ENCODE measurements at regions not wholly inside any gene's neighbourhood (a gene's known extent, or its start where the extent isn't known, plus 50 kb on each side); places are given as distances from the start of the nearest gene placed in this dataset.
"Not testable (repeated sequence)": the region's sequence is repeated elsewhere in the genome, so short reads cannot be mapped to it uniquely, and the experiment has no call there.

DNA sequence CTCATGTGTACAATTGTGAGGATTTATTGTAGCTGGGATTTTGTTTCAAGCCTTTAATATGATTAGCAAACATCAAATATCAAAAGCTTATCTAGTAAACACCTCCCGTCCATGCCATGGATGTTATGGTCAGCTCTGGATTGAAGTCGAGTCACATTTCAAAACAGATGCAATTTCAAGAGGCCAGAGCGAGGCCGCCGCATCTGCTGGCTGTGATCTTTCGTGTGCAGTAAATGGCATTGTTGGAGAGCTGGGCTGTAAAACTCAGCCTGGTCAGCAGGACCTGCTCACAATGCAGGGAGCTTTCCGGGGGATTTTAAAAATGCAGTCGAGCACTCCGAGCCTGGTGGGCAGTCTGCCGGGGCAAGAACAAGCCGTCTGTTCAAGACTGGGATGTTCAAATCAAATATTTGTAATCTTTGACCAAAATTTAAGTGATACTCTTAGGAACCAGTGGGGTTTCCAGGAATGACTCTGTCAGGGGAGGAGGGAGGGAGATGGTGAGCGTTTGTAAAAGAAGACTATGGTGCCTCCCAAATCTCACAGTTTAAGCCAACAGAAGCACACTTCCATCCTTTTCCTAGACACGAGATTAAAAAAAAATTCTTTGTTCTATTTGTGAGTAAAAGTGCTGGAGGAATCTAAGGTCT lies 97.6 kb downstream of the MYCN start:
- DNase-seq (ENCODE audit: low read depth, low spot score), result no peak

DNA sequence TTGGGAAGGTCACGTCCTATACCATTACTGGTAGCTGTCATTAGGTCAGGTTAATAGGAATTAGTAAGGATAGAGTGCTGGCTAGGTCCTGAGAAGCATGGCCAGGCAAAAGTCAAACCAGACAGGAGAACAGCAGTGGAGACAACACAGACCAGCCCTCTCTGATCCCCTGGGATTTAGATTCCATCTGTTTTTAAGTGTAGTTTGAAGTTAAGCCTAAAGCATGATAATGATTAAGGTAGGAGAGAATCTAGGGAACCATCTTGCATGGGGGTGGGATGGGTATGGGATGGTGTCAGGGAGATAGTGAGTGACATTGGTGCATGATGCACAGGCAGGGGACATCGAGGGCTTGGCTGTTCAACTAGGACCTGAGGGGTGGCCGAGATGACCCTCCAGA lies 96.6 kb downstream of the MYCN start:
- DNase-seq (ENCODE audit: low read depth, low spot score), result no peak

DNA sequence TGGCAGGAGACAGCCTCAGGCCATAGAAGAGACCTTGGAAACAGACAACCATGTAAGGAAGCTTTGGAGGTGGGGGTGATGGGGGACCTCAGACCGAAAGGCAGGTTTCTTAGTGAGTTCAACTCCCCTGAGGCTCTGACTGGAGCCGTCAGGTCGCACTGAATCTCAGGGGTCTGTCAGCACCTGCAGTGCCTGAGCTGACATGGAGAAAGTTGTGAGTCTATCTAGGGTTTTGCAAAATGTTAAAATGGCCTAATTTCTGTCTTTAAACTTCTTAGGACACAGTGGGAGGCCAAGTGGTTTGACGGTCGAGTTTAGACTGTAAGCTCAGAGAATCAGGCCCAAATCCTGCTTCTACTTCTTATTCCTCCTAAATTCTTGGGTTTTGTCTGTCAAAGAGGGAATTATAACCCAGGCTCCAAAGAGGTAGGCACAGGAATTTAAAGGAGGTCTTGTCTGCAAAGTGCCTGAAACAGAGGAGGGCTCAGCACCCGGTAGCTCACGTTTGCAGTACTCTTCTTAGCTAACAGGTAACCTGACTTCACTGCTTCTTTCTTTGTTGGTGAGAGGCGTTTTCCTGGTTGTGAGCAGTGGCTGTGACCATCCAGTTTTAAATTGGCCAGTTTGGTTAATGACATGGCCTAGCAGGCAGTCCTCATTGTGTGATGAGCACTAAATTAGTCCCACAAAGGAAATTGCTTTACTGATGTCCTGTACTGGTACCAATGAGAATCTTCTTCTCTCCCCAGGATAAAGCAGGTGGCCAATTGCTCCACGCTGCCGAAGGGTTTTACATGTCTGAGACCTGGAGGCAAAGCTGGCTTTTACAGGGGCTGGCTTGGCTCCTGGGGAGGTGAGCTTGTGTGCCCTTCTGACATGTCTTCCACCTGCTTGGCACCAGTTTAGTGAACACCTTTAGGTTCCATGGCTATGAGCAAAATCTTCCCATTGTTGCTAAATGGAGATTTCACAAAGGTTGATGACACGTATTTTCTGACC lies 95.7 kb downstream of the MYCN start:
- no peak for DNase-seq (ENCODE audit: low read depth, low spot score)

DNA sequence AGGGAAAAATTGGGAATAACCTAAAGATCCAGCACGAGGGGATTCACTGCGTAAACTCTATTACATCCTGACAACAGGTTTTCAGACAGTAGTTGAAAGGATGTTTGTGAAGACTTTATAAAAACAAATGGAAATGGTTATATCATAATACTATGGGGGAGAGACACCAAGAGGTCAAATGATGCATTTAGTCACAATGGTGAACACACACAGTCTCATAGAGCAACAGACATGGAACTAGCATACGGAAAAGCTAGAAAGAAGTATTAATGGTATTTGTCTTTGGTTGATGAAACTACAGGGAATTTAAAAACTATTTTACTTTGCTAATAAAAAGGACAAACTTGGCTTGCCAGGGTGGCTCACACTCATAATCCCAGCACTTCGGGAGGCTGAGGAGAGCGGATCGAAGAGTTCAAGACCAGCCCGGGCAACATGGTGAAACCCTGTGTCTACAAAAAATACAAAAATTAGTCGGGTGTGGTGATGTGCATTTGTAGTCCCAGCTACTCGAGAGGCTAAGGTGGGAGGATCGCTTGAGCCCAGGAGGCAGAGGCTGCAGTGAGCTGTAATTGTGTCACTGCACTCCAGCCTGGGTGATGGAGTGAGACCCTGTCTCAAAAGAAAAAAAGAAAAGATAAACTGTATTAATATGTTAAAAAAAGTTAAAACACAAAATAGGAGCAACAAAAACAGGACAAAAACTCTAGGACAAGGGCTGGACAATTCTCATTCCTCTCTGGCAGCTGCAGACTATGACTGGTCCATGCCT lies 94.8 kb downstream of the MYCN start:
- no peak for DNase-seq (ENCODE audit: low read depth, low spot score)

DNA sequence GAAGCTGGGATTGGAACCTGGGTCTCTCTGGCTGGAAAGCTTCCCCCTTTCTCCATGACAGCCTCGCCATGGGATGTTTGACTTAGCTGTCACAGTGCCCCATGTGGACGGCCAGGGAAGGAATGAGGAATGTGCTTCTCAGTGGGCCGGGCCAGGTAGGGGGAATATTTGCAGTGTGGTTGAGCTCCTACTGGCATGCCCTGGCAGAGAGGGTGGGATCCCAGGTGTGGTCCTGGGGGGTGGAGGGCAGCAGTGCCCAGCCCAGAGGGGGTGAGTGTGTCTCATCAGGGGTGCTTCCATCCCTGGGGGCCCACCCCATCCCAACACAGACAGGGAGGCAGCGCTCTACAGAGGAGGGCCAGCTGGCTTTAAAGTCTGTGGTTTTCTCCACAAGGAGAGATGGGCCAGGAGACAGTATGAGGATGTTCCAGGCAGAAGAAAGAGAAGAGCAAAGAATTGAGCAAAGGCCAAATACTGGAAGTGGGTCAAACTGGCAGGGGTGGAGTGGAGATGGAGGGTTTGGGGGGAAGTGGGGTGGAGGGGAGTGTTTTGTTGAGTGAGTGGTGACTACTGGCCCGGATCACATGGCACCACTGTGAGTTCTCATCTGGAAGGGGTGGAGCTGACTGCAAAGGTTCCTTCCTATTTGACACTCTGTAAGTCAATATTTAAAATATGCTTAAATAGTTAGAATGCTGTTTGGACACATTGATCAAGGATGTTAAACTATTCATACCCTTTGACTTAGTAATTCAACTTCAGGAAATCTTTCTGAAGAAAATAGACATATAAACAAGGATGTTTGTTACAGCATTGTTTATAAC lies 94.0 kb downstream of the MYCN start:
- peak; percentile 47 for DNase-seq (ENCODE audit: low read depth, low spot score)

DNA sequence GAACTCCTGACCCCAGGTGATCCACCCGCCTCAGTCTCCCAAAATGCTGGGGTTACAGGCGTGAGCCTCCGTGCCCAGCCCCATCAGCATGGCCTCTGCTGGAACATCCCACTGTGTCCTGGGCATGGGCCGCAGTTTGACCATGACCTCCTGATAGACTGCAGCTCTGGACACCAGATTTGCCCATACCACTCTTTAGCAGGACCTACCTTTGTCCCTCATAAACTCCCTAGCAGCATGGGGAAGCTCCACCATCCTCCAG lies 92.6 kb downstream of the MYCN start:
- no peak for DNase-seq (ENCODE audit: low read depth, low spot score)

DNA sequence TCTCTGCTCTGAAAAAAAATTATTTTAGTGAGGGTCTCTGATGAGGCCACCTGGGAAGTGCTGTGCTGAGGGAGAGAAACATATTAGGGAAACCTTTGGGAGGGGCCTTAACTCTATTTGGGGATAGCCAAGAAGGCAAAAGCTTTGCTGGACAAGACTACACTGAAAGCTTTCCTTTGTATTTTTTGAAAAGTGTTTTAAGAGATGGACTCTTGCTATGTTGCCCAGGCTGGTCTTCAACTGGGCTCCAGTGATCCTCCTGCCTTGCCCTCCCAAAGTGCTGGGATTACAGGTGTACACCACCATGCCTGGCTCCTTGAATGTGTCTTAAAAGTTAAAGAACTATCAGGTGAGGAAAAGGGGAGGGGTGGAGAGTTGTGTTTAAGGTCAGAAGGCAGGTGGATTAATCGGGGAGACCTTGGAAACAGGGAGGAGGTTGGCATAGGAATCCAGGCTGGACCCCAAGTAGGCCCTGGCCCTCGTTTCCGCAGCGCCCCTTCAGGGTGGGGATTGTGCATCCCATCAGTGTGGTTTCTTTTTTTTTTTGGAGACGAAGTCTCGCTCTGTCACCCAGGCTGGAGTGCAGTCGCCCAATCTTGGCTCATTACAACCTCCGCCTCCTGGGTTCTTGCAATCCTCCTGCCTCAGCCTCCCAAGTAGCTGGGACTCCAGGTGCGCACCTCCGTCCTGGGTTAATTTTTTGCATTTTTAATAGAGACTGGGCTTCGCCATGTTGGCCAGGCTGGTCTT lies 92.1 kb downstream of the MYCN start:
- DNase-seq (ENCODE audit: low read depth, low spot score), result no peak

DNA sequence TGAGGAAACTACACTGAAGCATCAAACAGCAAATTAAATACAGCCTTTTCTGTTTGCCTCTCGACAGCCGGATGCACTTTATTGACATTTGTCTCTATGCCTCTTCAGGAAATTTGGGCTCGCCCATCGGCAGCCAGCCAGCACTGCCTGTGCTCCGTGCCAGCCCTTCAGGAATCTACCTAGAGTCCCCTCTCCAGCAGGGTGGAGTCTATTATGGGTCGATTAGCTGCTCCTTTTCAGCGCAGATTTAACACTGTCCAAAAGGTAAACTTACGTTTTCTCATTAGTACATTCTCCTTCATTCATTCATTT lies 91.5 kb downstream of the MYCN start:
- DNase-seq (ENCODE audit: low read depth, low spot score), result no peak

DNA sequence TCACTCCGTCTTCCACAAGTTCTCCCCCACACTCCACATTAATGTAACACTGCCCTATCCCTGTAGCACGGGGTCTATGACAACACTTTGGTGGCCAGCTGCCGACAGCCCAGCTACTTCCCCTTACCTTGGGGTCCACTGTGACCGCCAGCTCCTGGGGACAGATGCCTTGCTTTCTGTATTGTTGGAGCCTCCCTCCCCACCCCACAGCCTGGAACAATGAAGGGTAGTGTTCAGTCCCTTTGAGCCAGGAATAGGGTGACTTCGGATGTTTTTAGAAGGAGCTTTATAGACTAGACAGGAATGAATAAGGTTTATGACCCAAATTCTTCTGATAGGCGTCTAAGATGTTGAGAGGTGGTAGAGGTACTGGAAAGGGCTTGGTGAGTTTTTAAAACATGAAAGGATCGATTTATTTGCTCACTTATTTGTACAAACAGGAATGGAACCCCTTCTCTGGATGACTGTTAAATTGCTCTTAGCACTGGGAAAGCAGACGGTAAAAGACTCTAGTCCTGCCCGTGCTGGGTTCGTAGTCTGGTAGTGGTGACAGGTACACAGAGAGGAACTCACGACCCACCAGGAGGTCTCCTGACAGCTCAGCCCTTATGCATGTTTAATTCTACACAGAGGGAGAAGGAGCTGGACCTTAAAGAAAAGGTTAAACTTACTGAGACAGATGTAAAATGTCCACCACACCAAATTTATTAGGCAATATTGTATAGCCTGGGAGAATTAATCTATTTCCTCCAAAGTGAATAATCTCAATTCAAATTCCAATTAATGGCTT lies 90.9 kb downstream of the MYCN start:
- DNase-seq (ENCODE audit: low read depth, low spot score), result no peak

DNA sequence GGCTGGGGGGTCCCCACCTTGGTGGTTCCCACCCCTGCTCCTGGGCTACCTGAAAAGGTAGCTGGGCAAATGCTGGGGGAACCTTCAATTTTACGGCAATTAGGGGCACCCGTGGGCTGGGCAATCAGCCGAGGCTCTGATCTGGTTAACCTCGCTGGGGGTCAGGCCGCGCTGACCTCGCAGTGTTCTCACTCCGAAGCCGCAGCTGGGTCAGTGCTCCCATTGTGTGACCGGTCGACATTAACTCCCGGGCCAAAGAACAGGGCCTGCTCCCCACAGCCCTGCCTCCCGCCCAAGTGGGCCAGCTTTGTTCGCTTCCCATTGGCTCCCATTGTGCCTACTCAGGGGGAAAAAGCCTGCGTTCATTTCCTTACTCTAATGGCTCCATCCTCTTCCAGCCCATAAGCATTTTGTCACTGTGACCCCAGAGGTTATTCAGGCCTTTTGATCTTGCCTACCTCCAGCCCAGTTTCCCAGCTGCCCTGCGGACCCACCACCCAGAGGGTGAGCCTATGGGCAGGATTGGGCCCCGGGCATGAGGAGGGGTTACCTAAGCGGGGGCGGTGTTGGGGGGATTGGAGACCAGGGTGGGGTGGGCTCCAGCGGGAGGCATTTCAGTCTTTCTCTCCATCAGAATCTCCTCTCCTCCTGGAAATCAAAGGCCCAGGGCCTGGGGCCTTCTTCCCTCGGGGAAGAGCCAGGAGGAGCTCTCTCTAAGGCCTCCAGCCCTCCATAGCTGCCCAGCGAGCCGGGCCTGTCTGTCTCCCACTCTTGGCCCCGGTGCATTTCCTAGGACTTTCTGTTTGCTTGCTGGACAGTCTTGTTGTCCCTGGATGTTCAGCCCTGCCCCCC lies 90.1 kb downstream of the MYCN start:
- no peak for DNase-seq (ENCODE audit: low read depth, low spot score)

DNA sequence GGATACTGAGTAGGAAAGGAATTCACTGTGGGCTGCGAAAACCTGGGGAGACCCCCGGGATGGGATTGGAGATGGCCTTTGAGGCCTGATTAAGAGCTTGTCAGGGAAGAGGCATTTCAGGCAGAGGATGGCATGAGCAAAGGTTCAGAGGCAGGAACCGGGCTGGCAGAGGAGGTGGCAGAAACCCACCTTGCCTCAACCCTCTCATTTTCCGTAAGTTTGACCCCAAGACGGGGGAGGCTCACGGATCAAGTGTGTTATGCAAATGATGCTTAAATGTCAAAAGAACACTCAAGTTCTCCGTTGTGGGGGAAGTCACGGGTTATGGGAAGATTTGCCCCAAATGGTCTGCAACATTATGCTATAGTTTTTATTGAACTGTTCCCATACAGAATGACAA lies 88.3 kb downstream of the MYCN start:
- no peak for DNase-seq (ENCODE audit: low read depth, low spot score)

DNA sequence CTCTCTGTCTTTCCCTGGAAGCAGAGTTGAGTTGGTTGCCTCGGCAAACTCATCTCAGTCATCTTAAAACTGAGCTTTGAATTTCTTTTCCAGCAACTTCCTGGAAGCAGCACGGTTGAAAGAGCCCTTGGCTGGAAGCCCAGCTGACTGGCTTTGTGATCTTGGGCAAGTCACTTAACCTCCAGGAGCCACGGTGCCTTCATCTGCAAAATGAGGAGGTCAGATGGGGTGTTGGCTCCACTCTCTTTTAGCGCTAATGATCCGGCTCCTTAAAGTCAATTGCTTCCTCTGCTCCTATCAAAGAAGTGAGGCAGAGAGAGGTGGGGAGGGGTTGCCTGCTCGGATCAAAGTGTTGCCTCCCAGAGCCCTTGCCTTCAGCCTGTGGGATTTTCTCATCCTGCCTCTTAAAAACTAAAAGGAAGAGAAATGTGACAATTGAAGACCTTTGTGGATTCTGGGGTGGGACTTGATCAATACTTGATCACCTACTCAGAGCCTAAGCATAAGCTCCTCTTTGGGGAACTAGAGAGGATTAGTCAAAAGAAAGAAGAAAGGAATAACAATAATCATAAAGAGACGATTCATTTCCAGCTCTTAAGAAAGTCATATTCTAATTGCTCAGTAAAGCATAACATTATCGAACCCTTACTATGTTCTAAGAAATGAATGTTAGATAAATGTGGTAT lies 86.6 kb downstream of the MYCN start:
- no peak for DNase-seq (ENCODE audit: low read depth, low spot score)

DNA sequence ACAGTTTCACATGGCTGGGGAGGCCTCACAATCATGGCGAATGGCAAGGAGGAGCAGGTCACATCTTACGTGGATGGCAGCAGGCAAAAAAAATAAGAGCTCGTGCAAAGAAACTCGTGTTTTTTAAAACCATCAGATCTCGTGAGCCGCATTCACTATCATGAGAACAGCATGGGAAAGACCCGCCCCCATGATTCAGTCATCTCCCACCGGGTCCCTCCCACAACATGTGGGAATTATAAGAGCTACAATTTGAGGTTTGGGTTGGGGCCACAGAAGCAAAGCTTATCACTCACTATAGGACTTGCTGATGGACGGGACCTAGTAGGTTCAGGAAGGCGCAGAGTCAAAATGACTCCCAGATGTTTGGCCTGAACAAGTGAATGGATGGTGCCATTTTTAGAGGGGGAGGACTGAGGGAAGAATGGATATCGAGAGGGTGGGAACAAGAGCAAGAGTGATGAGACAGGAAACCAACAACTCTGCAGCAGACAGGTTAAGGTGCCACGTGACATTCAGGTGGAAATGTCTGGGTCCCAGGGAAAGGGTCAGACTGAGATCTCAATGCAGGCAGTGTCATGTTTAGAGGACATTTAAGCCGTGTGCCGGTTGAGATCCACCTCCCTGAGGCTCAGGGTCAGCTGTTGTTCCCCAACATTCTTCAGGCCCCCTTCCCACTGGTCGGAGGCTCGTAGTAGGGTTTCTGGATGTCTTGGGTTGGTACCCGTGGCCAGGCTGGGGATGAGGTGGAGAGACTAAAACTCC lies 85.7 kb downstream of the MYCN start:
- no peak for DNase-seq (ENCODE audit: low read depth, low spot score)

DNA sequence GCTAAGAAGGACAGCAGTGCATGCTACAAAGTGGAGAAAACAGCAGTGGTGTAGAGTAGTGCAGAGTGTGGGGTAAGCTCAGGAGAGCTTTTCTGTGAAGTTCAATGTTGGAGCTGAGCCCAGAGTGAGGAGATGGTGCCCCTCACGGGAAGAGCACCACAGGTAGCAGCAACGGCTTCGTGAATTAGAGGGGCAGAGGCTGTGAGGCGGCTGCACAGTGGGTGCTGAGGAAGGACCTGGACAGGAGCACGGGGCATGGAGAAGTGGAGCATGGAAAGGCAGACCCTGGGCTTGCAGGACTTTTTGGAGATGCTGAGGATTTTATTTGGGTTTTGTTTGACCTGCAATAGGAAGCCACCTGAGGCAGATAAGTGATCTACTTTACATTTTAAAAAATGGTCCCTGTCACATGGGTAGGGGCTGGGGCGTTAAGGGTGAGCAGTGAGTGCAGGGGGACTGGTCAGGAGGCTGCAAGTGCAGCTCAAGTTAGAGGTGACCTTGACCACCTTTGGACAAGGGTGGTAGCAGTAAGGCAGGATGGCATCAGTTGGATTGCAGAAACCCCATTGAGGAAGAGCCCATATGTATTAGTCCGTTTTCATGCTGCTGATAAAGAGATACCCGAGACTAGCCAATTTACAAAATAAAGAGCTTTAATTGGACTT lies 85.0 kb downstream of the MYCN start:
- DNase-seq (ENCODE audit: low read depth, low spot score), result no peak

DNA sequence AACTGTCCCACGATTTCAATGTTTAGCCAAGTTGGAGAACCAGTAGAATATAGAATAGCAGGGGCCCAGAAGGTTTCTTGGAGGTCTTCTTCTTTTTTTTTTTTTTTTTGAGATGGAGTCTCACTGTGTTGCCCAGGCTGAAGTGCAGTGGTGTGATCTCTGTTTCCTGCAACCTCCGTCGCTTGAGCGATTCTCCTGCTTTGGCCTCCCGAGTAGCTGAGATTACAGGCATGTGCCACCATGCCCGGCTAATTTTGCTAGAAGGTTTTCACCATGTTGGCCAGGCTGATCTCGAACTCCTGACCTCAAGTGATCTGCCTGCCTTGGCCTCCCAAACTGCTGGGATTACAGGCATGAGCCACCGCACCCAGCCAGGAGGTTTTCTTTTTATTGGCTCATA lies 84.3 kb downstream of the MYCN start:
- DNase-seq (ENCODE audit: low read depth, low spot score), result not testable (repeated sequence)

DNA sequence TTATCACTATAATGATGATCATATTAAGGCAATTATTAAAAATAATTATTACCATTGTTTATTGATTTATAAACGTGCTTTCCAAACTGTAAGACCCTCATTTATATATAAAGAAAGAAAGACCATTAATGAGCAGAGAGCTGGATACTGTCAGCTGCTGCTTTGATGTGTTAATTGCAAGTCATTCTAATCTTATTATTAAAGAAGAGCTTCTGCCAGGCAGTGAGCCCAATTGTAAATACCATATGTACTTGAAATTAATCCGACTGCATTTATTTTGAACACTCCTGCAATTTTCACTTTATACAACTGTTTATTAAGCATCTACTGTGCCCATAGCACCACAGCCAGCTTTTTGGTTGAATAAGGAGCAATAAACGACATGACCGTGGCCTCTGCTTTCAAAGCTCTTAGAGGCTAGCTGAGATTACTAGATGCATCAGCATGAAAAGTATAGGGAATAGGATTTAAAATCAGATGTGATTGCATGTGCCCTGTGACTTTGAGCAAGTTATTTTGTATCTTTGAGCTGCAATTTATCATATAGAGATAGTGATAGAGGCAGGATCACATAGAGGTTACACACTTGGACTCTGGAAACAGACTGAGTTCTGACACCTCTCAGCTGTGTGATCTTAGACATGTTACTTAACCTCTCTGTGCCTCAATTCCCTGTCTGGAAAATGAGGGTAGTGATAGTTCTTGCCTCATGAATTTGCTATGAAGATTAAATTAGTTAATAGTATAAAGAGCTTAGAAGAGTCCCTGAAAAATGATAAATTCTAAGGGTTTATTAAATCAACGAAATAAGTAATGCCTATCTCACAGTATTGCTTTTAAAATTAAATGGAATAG lies 83.4 kb downstream of the MYCN start:
- DNase-seq (ENCODE audit: low read depth, low spot score), result no peak

Measured in iPS DF 19.7 (cell line).